ENCODE measurements at regions not wholly inside any gene's neighbourhood (a gene's known extent, or its start where the extent isn't known, plus 50 kb on each side); places are given as distances from the start of the nearest gene placed in this dataset.

- TF ChIP-seq EZH2 (IDR thresholded peaks at IDR 0.05; ENCODE audit: low read length, unreplicated experiment), result no peak
- TF ChIP-seq, protein P1, sequence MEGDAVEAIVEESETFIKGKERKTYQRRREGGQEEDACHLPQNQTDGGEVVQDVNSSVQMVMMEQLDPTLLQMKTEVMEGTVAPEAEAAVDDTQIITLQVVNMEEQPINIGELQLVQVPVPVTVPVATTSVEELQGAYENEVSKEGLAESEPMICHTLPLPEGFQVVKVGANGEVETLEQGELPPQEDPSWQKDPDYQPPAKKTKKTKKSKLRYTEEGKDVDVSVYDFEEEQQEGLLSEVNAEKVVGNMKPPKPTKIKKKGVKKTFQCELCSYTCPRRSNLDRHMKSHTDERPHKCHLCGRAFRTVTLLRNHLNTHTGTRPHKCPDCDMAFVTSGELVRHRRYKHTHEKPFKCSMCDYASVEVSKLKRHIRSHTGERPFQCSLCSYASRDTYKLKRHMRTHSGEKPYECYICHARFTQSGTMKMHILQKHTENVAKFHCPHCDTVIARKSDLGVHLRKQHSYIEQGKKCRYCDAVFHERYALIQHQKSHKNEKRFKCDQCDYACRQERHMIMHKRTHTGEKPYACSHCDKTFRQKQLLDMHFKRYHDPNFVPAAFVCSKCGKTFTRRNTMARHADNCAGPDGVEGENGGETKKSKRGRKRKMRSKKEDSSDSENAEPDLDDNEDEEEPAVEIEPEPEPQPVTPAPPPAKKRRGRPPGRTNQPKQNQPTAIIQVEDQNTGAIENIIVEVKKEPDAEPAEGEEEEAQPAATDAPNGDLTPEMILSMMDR (conservative IDR thresholded peaks at IDR 0.05; ENCODE audit: low read depth, low read length), result no peak
- TF ChIP-seq EZH2phosphoT487 (IDR thresholded peaks at IDR 0.05; ENCODE audit: borderline replicate concordance, low read length), result no peak
- Histone ChIP-seq H3K27me3 (ENCODE audit: low read length) (no peaks in the 10 kb centered on the region), H3K4me1 (ENCODE audit: insufficient read depth, low read length) (no peaks in the 10 kb centered on the region), H3K27ac (ENCODE audit: low read length) (no peak overlapping the region), H3K4me2 (ENCODE audit: low read length) (no peak overlapping the region), H3K9ac (ENCODE audit: low read length) (no peak overlapping the region), H3K79me2 (ENCODE audit: low read length) (no peaks in the 10 kb centered on the region), H3K36me3 (ENCODE audit: low read depth, low read length) (no peaks in the 10 kb centered on the region), H2AFZ (ENCODE audit: low read length) (no peak overlapping the region), H3F3A (ENCODE audit: low read length, unreplicated experiment) (no peaks in the 10 kb centered on the region), H3K9me3 (ENCODE audit: low read length) (no peaks in the 10 kb centered on the region), H3K9me2 (replicated peaks; ENCODE audit: low read length) (no peaks in the 10 kb centered on the region), H4K20me1 (ENCODE audit: low read length) (no peaks in the 10 kb centered on the region), H3K4me3 (ENCODE audit: low read length) (no peak overlapping the region)
- intact Hi-C loops (cut with micrococcal nuclease), result no loop called here
- CTCF ChIA-PET, result no interaction called here
- DNase-seq (no peak), ATAC-seq (no peak)
- POLR2A ChIA-PET (ENCODE audit: unreplicated experiment), result no interaction called here
- BruUV-seq (replicated peaks), result no TSS peak
Measured at GRCh38 chr7:123293710-123294109, 93.9 kb upstream of the SLC13A1 start.

DNA sequence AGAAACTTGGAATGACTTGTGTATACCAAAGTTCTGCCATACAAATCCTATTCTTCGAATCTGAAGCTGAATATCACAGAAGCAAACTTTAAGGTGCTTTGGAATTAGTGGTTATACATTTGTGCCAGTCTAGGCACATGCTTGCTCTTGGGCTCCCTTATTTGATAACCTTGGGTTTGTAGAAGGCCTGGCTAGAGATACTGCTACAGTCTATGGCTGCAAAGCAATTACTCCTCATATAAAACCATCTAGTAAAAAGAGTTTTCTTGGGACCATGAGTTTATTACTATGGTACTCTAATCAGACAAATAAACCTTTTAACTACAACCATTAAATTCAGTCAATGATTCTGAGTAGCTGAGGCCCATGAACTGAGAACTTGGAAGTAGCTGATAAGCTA, 92.5 kb upstream of the SLC13A1 start:
- intact Hi-C loops (cut with micrococcal nuclease), result no loop called here
- ATAC-seq, result no peak
- TF ChIP-seq EZH2phosphoT487 (IDR thresholded peaks at IDR 0.05; ENCODE audit: borderline replicate concordance, low read length) (no peak), EZH2 (IDR thresholded peaks at IDR 0.05; ENCODE audit: low read length, unreplicated experiment) (no peak)
- TF ChIP-seq, protein P1 (conservative IDR thresholded peaks at IDR 0.05; ENCODE audit: low read depth, low read length), result no peak
- Histone ChIP-seq H3K27me3 (ENCODE audit: low read length) (no peaks in the 10 kb centered on the region), H3K9ac (ENCODE audit: low read length) (no peak overlapping the region), H3K9me2 (replicated peaks; ENCODE audit: low read length) (no peaks in the 10 kb centered on the region), H3K79me2 (ENCODE audit: low read length) (no peaks in the 10 kb centered on the region), H3K9me3 (ENCODE audit: low read length) (no peaks in the 10 kb centered on the region), H3K4me1 (ENCODE audit: insufficient read depth, low read length) (no peaks in the 10 kb centered on the region), H3K4me2 (ENCODE audit: low read length) (no peak overlapping the region), H3K27ac (ENCODE audit: low read length) (no peak overlapping the region), H3K4me3 (ENCODE audit: low read length) (no peak overlapping the region), H4K20me1 (ENCODE audit: low read length) (no peaks in the 10 kb centered on the region), H3K36me3 (ENCODE audit: low read depth, low read length) (no peaks in the 10 kb centered on the region), H2AFZ (ENCODE audit: low read length) (no peak overlapping the region), H3F3A (ENCODE audit: low read length, unreplicated experiment) (no peaks in the 10 kb centered on the region)
- CTCF ChIA-PET, result no interaction called here
- no TSS peak for BruUV-seq (replicated peaks)
- no peak for DNase-seq
- POLR2A ChIA-PET (ENCODE audit: unreplicated experiment), result no interaction called here

DNA sequence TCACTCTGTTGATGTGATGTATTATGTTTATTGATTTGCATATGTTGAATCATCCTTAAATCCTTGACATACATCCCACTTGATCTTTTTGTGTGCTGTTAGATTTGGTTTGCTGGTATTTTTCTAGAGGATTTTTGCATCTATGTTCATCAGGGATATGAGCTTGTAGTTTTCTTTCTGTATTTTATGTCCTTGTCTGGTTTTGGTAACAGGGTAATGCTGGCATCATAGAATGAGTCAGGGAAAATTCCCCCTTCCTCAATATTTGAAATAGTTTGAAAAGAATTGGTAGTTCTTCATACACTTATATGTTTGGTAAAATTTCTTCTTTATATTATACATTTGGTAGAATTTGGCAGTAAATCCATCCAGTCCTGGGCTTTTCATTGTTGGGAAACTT, 89.4 kb upstream of the SLC13A1 start:
- ChIA-PET POLR2A (ENCODE audit: unreplicated experiment) (no interaction called here), CTCF (no interaction called here)
- no TSS peak for BruUV-seq (replicated peaks)
- Histone ChIP-seq H3K27ac (ENCODE audit: low read length) (no peak overlapping the region), H4K20me1 (ENCODE audit: low read length) (no peaks in the 10 kb centered on the region), H3F3A (ENCODE audit: low read length, unreplicated experiment) (no peaks in the 10 kb centered on the region), H2AFZ (ENCODE audit: low read length) (no peak overlapping the region), H3K36me3 (ENCODE audit: low read depth, low read length) (no peaks in the 10 kb centered on the region), H3K4me2 (ENCODE audit: low read length) (no peak overlapping the region), H3K79me2 (ENCODE audit: low read length) (no peaks in the 10 kb centered on the region), H3K9ac (ENCODE audit: low read length) (no peak overlapping the region), H3K27me3 (ENCODE audit: low read length) (no peaks in the 10 kb centered on the region), H3K9me2 (replicated peaks; ENCODE audit: low read length) (no peaks in the 10 kb centered on the region), H3K9me3 (ENCODE audit: low read length) (no peaks in the 10 kb centered on the region), H3K4me3 (ENCODE audit: low read length) (no peak overlapping the region), H3K4me1 (ENCODE audit: insufficient read depth, low read length) (no peaks in the 10 kb centered on the region)
- intact Hi-C loops (cut with micrococcal nuclease), result no loop called here
- no peak for ATAC-seq
- no peak for DNase-seq
- TF ChIP-seq EZH2phosphoT487 (IDR thresholded peaks at IDR 0.05; ENCODE audit: borderline replicate concordance, low read length) (no peak), EZH2 (IDR thresholded peaks at IDR 0.05; ENCODE audit: low read length, unreplicated experiment) (no peak)
- TF ChIP-seq, protein P1 (conservative IDR thresholded peaks at IDR 0.05; ENCODE audit: low read depth, low read length), result no peak

Measured in PC-3 (cell line).